ENCODE measurements at regions not wholly inside any gene's neighbourhood (a gene's known extent, or its start where the extent isn't known, plus 50 kb on each side); places are given as distances from the start of the nearest gene placed in this dataset.

DNA sequence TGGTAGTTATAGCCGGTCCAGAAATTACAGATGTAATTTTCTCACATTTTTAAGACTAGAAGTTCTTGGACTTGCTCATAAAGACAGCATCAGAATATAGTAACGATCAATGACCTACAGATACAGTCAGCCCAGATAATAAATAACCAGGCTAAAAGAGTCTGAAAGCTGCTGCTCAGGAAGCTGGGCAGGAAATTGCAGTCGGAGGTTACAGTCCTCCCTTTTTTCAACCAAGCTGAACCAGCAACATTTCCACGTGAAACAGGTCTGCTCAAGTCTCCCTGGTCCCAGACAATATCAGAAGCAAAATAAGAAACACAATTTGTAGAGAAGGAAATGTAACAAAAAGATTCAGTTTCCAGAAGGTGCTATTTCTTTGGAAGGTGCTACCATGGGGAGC lies 457.4 kb downstream of the SIPA1L2 start:
- H3K27me3 Mint-ChIP-seq = peaks cover 4% of the 10 kb centered on the region
- DNase-seq (ENCODE audit: extremely low spot score, unreplicated experiment) = no peak
- H3K9me3 Mint-ChIP-seq = no peaks in the 10 kb centered on the region
- TF ChIP-seq, protein P1, sequence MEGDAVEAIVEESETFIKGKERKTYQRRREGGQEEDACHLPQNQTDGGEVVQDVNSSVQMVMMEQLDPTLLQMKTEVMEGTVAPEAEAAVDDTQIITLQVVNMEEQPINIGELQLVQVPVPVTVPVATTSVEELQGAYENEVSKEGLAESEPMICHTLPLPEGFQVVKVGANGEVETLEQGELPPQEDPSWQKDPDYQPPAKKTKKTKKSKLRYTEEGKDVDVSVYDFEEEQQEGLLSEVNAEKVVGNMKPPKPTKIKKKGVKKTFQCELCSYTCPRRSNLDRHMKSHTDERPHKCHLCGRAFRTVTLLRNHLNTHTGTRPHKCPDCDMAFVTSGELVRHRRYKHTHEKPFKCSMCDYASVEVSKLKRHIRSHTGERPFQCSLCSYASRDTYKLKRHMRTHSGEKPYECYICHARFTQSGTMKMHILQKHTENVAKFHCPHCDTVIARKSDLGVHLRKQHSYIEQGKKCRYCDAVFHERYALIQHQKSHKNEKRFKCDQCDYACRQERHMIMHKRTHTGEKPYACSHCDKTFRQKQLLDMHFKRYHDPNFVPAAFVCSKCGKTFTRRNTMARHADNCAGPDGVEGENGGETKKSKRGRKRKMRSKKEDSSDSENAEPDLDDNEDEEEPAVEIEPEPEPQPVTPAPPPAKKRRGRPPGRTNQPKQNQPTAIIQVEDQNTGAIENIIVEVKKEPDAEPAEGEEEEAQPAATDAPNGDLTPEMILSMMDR (conservative IDR thresholded peaks at IDR 0.05) = no peak
- H3K27ac Mint-ChIP-seq = no peak overlapping the region
- H3K4me1 Mint-ChIP-seq (ENCODE audit: unreplicated experiment) = peaks cover 6% of the 10 kb centered on the region
- no peaks in the 10 kb centered on the region for H3K36me3 Mint-ChIP-seq
- no peak overlapping the region for H3K4me3 Mint-ChIP-seq

DNA sequence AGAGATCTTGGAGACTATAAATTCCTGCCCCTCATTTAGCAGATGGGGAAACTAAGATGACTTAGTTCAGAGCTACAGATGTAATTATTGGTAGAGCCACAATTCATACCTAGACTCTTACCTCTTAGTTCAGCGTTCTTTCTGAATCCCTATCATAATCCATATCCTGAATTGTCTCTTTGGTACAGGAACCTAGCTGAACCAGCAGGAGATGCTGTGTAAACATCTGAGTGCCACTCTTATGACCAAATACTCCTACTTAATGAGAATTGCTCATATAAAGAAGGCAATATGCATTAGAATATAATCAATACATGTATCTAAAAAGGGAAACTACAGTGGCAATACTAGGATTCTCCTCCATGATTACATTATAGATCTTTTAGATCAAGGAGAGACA lies 459.0 kb downstream of the SIPA1L2 start:
- TF ChIP-seq, protein P1 (conservative IDR thresholded peaks at IDR 0.05) = no peak

DNA sequence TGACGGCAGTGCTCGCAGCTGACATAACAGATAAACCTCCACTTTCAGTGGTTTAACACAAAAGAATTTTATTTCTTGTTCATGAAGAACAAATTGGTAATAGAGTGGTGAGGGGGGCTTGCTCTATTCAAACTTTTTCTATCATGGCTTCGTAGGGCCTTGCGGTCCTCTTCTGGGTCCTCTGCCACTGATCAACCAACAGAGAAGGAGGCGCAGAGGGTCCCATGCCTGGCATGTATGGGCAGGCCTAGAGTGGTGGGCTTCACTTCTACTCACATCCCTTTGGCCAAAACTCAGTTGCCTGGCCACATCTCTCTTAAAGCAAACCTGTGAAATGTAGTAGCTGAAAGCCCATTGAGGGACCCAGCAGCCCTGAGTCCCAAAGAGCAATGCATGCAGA lies 460.5 kb downstream of the SIPA1L2 start:
- H3K4me3 Mint-ChIP-seq = no peak overlapping the region
- peaks cover 6% of the 10 kb centered on the region for H3K4me1 Mint-ChIP-seq (ENCODE audit: unreplicated experiment)
- TF ChIP-seq, protein P1 (conservative IDR thresholded peaks at IDR 0.05) = no peak
- no peak overlapping the region for H3K27ac Mint-ChIP-seq
- H3K27me3 Mint-ChIP-seq = peaks cover 3% of the 10 kb centered on the region
- H3K36me3 Mint-ChIP-seq = no peaks in the 10 kb centered on the region
- no peak for DNase-seq (ENCODE audit: extremely low spot score, unreplicated experiment)
- no peaks in the 10 kb centered on the region for H3K9me3 Mint-ChIP-seq

More for the DNA sequence above, 459.0 kb downstream of the SIPA1L2 start:
- Mint-ChIP-seq H3K36me3 (no peaks in the 10 kb centered on the region), H3K27ac (no peak overlapping the region), H3K9me3 (no peaks in the 10 kb centered on the region), H3K4me1 (ENCODE audit: unreplicated experiment) (peaks cover 6% of the 10 kb centered on the region), H3K4me3 (no peak overlapping the region), H3K27me3 (peaks cover 4% of the 10 kb centered on the region)
- no peak for DNase-seq (ENCODE audit: extremely low spot score, unreplicated experiment)

DNA sequence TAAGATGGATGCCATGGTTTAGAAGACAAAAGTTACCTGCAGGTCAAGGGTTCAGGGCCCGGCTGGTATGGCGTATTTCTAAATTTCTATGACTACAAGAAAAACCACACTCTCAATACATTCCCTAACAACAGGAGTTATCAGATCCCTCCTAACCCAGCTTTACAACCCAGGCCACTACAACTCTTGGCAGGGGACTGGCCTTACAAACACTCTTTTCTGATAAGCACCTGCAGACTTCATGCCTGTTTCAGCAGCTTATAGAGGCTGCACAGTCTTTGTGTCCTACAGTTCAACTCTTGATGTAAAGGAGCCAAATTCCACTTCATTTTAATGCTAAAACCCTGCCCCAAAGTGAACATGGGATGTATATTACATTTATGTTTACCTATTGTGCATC lies 461.4 kb downstream of the SIPA1L2 start:
- no peaks in the 10 kb centered on the region for H3K36me3 Mint-ChIP-seq
- no peaks in the 10 kb centered on the region for H3K9me3 Mint-ChIP-seq
- H3K4me1 Mint-ChIP-seq (ENCODE audit: unreplicated experiment) = peaks cover 6% of the 10 kb centered on the region
- TF ChIP-seq, protein P1 (conservative IDR thresholded peaks at IDR 0.05) = no peak
- no peak for DNase-seq (ENCODE audit: extremely low spot score, unreplicated experiment)
- no peak overlapping the region for H3K27ac Mint-ChIP-seq
- H3K27me3 Mint-ChIP-seq = no peaks in the 10 kb centered on the region
- no peak overlapping the region for H3K4me3 Mint-ChIP-seq

DNA sequence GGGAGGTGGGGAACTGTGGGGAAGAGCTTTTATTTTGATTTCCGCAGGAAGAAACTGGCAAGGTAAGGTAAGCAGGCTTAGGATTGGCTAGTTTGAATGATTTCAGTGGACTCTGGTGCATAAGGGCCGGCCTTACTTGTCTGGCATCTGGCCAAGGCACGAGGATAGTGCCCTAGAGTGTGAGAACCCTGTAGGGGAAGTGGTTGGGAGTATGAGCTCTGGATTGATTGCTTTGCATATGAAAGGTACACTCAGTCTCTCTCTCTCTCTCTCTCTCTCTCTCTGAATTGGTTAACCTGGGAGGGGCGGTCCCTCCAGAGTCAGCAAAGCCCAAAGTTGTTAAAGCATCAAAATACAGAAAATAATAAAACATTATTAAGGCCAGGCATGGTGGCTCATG lies 463.0 kb downstream of the SIPA1L2 start:
- no peak overlapping the region for H3K27ac Mint-ChIP-seq
- no peak overlapping the region for H3K4me3 Mint-ChIP-seq
- no peak for DNase-seq (ENCODE audit: extremely low spot score, unreplicated experiment)
- peaks cover 4% of the 10 kb centered on the region for H3K27me3 Mint-ChIP-seq
- H3K36me3 Mint-ChIP-seq = no peaks in the 10 kb centered on the region
- H3K4me1 Mint-ChIP-seq (ENCODE audit: unreplicated experiment) = no peaks in the 10 kb centered on the region
- TF ChIP-seq, protein P1 (conservative IDR thresholded peaks at IDR 0.05) = no peak
- no peaks in the 10 kb centered on the region for H3K9me3 Mint-ChIP-seq
